ENCODE measurements at regions not wholly inside any gene's neighbourhood (a gene's known extent, or its start where the extent isn't known, plus 50 kb on each side); places are given as distances from the start of the nearest gene placed in this dataset.
"Not testable (repeated sequence)": the region's sequence is repeated elsewhere in the genome, so short reads cannot be mapped to it uniquely, and the experiment has no call there.

DNA sequence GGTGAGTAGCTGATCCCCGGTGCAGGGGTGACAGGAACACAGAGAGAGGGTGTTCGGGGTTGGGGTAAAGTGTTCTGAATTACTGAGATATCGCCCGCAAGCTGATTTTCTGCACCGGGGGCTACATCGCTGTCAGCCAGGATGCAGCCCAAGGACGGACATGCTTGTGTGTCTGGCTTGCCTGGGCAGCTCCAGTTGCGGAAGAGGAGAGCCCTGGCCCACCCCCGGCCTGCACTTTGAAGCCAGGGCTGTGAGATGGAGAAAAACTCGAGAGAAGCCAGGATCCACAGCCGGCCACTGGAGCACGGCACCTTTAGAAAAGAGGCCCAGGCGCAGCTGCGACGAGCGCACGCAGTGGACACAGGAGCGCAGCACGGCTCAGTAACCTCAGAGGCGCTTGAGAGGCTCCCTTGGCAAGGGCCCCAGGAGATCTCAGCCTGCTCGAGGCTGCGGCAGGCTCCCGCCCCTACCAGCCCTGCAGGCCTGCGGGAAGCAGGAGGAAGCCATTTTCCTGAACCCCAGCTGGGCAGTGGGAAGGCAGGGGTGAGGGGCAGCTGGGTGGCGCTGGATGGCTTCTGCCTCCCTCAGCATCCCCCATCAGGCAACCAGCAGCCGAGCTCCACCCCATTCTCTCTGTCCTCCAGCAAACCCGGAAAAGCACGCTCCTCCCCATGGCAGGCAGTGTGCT, 59.2 kb downstream of the C9orf50 start:
- no peak for DNase-seq

DNA sequence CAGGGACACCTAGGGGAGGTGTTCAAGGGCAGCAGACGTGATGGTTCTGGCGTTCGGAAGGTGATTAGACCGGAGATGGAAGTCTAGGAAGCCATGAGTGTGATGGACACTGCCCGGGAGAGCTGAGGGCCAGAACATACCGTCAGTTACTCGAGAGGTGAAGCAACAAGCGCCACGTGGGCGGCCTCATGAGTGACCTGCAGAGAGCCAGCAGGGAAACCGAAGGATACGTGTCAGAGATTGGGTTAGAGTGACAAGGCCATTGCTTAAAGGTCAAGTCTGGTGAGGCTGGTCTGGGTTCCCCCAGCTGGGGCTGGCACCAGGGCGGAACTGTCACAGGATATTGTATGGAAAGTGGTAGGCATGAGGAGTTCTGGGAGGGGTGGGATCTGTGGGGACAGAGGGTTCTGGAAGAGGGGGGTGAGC, 60.0 kb downstream of the C9orf50 start:
- DNase-seq = no peak

DNA sequence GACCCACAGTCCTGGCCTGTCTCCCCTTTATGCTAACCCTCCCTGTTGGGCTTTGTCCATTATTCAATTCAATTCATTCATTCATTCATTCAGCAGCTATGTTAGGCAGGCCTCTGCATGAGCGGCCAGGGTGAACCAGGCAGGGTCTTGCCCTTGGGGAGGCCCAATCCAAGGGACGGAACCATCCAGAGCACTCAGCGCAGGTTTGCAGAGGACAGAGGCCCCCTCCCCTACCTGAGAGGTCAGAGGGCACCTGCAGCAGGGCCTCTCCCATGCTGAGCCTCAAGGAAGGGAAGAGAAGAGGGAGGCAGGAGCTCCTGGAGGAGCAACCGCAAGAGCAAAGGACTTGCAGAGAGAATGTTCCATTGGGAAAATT, 61.4 kb downstream of the C9orf50 start:
- no peak for DNase-seq

DNA sequence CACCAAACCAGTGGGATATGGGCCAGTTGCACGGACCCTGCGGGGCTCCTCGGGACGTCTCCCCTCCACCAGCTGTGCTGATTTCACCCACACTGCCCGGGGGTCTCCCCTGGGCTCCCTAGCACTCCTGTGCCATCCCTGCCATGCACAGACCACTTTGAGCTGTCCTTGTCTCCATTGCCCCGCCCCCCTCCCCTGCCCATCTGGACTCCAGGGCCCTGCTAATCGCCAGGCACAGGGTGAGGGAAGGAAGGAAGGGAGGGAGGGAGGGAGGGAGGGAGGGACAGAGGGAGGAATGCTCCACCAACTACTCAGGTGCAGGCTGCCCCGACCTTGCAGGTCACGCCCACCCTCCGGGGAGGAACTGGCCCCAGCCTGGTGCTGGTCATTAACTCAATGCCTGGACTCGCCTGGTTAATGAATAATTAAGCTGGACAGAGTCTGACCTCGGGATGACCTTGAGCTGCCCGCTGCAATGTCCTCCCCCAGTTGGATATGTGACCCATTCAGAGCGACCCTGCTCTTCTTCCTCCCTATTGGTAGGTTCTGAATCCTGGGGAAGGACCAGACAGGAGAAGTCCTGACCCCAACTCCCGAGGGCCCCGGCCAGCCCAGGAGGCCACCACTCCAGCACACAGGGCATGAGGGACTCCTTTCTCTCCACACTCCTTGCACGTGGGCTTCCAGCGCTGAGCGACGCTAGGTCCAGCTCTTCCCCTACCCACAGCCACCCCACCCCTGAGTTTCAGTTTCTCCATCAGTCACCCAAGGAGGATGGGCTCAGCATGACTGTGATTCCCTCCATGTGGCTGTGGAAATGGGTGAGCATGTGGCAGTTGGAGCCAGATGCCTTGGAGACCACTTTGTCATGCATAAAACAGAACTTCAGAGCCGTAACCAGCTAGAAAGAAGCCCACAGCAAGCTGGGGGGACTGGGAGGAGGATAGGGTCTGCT, 62.1 kb downstream of the C9orf50 start:
- no peak for DNase-seq

DNA sequence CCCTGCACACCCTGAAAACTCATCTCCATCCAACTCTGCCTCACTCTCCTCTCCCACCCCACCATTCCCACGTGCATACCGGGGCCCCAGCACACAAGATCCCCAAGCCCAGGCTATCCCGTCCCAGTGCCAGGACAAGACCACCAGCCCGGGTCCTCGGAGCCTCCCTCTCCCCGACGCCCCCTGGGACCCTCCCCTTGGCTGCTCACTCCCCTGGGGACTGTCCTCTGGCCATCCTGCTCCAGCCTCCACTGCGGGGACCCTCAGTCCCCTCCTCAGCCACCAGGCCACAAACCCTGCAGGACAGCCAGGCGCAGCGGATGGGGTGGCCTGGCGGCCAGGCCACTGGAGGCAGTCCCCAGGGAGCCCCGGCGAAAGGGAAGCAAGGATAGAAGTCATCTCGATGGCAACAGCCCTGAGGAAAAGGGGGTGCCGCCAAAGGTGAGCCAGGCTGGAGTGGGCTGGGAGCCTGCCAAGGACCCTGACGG, 62.8 kb downstream of the C9orf50 start:
- no peak for DNase-seq

DNA sequence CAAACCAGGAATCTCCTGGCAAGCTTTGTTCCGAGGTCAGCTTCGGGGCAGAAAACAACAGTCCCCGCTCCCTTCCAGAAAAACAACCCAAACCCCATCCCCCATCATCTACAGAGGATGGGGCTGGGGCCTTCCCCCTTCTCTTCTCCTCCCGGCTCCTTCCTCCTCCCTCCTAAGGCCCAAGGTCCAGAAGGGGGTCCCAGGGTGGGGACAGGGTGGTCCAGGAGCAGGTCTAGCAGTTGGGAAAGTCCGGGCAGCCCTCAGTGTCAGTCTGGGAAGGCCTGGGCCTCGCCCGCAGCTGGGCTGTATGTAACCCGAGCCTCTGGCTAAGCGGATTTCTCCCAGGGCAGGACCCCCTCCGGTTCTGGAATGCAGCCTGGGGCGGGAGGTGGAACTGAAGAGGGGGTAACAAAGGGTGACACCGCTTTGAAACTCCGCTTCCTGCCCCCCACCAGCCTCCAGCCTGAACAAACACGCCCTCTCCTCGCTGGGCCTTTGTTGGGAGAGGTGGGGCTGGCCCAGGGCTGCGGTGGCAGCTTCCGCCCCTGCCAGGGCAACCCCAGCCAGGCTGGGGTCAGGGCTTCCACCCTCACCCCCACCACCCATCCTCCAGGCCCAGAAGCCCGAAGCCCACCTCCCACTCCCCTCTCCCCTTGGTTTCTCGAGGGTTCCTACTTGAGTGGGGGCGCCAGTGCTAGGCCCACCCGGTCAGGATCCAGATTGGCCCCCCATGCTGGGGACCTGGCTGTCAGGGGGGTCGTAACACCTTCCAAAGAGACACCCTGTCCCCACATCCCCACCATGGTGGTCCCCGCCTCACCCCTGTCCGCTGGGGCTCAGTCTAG, 63.5 kb downstream of the C9orf50 start:
- DNase-seq = no peak

DNA sequence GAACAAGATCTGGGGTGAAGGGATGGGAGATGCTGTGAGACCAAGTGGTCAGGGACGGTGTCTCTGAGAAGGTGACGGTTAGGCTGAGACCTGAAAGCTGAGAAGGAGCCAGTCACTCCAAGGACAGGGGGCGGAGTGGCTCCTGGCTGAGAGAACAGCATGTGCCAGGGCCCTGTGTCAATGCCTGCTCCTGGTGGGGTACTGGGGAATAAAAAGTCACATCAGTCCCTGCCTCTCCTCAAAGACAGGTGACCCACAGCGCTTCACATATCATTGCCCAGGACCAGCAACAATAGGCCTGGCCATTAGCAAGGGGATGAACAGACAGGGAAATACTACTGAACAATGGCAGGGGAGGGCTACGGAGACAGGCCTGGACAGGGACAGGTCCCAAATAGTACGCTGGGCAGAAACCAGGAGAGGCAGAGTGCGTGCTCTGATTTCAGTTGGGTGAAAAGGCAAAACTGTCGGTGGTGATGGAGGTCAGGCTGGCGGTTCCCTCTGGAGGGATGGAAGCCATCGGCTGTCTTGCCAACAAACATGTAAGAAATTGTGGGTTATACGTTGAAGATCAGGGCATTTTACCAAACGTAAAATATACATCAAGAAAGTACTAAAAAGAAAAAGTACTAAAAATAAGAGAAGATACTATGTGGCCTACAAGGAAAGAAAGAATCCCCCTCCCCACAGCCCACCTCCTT, 64.3 kb downstream of the C9orf50 start:
- no peak for DNase-seq

DNA sequence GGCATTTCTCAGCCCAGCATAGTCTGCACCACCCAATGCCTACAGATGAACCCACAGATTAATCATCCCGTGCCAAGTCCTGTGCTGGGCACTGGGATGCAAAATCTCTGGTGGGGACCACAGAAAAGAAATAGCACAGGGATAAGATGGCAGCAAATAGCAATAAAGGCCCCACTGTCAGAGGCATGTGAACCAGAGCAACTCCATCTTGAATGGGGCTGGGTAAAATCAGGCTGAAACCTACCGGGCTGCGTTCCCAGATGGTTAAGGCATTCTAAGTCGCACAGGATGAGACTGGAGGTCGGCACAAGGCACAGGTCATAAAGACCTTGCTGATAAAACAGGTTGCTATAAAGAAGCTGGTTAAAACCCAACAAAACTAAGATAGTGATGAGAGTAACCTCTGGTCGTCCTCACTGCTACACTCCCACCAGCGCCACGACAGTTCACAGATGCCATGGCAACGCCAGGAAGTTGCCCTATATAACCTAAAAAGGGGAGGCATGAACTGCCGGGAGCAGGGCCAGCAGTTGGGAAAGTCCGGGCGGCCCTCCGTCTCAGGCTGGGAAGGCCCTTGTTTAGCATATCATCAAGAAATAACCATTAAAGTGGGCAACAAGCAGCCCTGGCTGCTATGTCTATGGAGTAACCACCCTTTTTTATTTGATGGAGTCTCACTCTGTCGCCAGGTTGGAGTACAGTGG, 65.2 kb downstream of the C9orf50 start:
- no peak for DNase-seq

DNA sequence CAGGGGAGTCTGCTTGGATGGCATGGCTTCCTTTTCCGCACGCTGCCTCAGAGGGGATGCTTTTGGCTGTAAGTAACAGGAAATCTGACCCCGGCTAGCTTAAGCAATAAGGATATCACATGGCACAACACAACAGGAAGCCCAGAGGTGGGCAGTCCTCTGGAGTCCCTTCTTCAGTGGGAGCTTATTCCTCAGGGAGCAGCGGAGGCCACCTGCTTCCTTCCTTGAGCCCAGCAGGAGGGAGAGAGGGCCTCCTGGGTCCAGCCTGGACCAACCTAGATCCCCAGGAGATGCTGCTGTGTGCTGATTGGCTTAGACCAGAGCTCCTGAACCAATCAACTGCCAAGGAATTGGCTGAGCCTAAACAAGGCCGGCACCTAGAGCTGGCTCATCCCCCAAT, 66.3 kb downstream of the C9orf50 start:
- DNase-seq = no peak

DNA sequence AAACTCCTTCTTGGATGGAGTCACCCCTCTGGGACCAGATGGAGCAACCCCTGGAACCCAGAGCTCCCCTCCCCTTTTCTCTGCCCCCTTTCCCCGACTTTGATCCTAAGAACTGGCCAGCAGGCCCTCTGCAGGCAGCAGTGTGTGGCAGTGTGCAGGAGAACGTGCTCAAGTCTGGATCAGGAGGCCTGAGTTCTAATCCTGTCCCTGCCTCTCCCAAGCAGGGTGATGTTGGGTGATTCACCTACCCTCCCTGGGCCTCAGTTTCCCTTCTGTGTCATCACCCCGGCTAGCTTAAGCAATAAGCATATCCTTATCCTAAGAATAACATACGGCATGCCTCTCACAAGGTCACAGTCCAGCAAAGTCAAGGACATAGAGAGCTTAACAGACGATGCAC, 67.6 kb downstream of the C9orf50 start:
- no peak for DNase-seq

DNA sequence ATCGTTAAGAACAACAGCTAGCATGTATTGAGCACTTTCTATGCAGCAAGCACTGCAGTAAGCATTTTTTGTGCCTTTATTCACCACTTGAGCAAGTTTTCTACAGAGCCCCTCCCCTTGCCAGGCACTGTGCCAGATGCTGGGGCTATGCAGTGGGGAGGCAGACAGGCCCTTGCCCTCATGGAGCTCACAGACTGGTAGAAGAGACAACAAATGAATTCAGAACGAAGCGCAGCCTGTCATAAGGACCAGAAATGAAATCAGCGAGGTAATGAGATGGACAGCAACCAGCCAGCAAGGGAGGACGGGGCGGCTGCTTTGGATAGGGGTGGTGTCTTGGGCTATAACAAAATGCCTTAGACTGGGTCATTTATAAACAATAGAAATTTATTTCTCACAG, 68.8 kb downstream of the C9orf50 start:
- DNase-seq = no peak

DNA sequence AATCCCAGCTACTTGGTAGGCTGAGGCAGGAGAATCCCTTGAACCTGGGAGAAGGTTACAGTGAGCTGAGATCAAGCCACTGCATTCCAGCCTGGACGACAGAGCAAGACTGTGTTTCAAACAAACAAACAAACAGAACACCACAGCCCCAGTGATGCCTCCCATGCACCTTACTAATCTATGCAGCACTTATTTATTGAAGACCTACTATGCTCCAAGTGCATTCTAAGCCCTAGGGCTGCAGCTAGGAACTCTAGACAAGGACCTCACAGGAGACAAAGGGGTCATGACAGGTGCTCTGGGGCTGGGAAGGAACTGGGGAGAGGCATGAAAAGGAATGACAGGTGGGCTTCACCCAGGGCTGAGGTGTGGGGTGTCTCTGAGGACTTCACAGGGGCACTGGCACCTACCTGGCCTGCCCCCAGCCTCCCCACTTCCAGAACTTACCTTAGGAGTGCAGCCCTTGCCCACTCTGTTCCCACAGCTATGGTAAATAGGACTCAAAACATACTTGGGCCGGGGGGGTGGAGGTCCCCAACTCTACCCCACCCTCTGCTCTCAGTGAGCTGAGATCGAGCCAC, 69.4 kb downstream of the C9orf50 start:
- no peak for DNase-seq

DNA sequence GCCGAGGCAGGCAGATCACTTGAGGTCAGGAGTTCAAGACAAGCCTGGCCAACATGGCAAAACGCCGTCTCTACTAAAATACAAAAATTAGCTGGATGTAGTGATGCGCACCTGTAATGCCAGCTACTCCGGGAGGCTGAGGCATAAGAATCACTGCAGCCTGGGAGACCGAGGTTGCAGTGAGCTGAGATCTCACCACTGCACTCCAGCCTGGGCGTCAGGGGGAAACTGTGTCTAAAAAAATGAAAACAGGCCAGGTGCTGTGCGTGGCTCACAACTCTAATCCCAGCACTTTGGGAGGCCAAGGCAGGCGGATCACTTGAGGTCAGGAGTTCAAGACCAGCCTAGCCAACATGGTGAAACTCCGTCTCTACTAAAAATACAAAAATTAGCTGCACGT, 69.9 kb downstream of the C9orf50 start:
- DNase-seq = not testable (repeated sequence)

DNA sequence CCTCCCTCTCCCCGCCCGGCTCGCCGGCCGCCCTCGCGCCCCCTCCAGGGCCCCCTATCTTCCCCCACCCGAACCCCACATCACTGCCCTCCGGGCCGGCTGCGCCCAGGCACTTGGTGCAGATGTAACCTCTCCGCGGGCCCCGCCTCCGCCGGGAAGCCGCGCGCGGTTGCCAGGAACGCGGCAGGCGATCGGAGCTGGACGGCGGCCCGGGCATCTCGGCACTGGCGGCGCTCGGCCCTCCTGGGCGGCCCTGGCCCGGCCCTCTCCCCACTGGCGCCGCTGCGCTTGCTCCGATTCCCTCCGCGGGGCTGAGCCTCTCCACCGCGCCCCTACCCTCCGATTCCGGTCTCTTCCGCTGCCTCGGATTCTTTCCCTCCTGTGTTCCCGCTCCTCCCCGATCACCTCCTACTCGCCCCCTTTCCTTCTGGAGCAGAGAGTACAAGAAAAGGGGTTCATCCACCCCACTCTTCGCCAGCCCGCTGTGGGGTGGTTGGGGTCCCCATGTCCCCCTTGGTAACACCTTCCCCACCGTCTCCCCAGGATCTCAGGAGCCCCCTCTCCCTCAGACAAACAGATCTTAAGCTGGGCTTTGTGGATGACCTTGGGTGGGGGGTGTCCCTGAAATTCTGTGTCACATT, 70.6 kb downstream of the C9orf50 start:
- DNase-seq = no peak

DNA sequence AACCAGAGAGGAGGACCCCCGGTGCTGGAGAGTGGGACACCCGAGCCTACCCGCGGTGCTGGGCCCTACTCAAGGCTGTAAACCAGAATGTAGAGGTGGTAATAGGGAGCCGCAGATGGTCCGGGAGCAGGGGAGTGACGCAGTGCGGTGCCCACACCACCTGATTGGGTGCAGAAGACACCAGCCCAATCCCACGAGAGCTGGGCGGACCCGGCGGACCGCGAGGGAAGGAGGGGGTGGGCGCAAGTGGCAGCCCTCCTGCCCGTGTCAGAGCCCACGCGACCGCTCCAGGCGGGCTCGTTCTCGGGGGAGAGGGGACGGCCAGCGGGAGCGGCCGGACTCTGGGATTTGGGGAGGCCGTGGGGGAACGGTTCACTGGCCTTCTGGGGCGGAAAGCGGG, 71.2 kb downstream of the C9orf50 start:
- no peak for DNase-seq

DNA sequence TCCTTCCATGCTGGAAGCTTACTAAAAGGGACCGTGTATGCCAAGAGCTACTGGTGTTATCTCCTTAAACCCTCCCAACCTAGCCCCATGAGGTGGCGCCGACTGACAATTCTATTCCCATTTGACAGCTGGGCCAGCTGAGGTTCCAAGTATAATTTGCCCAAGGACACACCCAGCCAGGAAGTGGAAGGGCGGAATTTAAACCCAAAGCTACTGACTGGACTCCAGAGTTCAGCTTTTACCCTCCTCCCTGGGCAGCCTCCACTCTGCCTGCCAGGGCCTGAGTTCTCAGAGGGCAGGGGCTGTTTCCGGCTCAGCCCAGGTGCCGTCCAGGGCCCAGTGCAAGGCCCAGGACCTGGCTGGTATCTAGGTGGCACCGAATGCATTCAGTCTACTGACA, 71.8 kb downstream of the C9orf50 start:
- DNase-seq = no peak

DNA sequence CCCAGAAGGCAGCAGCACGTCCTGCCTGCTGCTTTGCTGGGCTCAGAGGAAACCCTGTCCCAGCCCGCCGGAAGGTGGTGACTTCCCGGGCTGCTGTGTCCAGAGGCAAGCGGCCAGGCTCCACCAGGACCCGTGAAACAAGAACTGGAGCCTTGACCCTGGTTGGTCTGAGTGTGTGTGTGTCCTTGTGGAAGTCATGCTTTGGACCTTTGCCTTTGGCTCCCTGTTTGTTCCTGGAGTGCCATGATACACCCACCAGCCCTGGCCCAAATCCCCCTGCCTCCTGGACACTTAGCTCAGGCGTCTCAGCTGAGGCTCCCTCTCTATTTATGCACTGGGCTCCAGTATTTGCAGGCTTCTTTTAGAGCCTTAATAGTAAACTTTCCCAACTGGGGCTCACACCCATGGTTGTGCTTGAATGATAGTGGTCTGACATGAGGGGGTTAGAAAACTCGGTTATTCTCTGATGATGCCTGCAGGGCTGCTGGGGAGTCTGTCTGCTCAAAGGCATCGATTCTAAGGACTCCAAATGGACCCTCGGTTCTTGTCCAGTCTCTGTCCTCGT, 72.2 kb downstream of the C9orf50 start:
- no peak for DNase-seq

DNA sequence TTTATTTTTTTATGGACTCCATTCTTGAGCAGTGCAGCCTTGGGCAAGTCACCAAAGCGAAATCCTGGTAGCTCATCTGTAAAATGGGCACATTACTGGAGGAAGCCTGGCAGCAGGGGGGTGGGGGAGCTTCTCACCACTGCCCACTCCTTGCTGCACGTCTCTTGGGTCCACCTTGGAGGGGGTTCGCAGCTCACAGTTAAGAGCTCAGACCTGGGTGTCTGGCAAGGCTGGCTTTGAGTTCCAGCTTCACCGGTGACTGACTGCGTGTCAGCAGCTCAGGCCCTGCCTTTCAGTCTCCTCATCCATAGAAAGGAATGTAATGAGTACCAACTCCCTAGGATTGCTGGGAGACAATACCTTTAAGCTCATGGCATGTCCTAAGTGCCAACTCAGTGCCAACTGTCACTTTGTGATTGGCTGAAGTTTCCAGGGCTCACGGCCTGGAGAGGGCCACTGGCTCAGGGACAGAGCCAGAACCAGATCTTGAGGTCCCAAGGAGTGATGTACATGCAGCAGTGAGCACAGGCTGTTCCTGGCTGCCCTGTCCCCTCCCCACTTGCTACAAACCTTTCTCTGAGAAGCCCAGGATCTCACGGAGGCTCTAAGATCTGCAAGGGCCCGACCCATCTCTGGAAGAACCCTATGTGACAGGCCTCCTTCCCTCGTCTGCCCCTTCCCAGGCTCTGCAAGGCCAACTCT, 72.9 kb downstream of the C9orf50 start:
- no peak for DNase-seq

DNA sequence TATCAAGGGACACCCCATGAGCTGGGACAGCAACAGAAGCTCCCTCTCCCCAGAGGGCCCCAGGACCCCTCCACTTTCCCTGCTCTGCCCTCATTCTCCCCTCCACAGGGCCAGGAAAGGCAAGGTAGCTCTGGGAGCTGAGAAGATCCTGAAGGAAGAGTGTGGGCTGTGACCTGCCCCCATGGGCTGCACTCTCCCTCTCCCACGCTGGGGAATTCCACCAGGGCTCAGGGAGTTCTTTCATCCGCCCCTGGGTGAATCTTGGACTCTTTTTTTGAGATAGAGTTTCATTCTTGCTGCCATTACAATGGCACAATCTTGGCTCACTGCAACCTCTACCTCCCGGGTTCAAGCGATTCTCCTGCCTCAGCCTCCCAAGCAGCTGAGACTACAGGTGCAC, 73.8 kb downstream of the C9orf50 start:
- DNase-seq = no peak

DNA sequence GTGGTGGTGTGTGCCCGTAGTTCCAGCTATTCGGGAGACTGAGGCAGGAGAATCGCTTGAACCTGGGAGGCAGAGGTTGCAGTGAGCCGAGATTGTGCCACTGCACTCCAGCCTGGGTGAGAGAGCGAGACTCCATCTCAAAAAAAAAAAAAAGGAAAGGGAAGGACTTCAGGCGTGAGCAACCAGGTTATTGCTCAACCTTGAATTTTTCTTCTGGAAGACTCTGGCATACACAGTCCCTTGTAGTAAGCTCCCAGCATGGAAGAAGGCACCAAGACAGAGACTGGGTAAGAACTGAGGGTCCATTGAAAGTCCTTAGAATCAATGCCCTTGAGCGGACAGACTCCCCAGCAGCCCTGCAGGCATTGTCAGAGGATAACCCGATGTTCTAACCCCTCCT, 75.0 kb downstream of the C9orf50 start:
- not testable (repeated sequence) for DNase-seq

Measured in CD4-positive, alpha-beta T cell treated with Interleukin-17A for 1 hour (primary cell).